GM12874 (cell line): ENCODE measurements at regions not wholly inside any gene's neighbourhood (a gene's known extent, or its start where the extent isn't known, plus 50 kb on each side); places are given as distances from the start of the nearest gene placed in this dataset.

Experiments
- CTCF ChIP-seq: IDR thresholded peaks from 2 replicates; pipeline ENCODE4 v1.5.1; 2011; ENCODE audit warnings: low read depth, mild to moderate bottlenecking, control low read depth, low read length, moderate library complexity; ENCODE audit not compliant: insufficient read depth

- TF ChIP-seq CTCF = no peak
Observed at GRCh38 chr1:232218955-232219865, 410.7 kb downstream of the SIPA1L2 start.

- no peak for TF ChIP-seq CTCF
Observed at GRCh38 chr1:232213928-232214327, 416.0 kb downstream of the SIPA1L2 start.

DNA sequence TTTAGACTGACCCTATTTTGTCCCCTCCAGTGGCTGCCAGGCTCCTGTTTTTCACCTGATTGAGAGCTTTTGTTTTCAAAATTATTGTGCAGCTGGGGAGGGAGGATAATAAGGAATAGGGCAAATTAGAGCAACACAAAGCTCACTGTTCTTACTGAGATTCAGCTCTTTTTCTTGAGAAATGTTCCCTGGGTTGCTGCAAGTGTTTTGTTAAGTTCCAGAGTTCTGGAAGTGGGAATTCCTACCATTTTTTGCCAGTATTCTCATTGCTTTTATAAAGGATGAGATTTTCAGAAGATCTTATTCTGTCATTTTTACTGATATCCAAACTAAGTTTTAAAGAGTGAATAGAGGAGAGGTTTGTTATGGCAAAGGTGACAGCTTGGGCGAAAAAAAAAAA lies 417.7 kb downstream of the SIPA1L2 start:
- TF ChIP-seq CTCF = no peak

DNA sequence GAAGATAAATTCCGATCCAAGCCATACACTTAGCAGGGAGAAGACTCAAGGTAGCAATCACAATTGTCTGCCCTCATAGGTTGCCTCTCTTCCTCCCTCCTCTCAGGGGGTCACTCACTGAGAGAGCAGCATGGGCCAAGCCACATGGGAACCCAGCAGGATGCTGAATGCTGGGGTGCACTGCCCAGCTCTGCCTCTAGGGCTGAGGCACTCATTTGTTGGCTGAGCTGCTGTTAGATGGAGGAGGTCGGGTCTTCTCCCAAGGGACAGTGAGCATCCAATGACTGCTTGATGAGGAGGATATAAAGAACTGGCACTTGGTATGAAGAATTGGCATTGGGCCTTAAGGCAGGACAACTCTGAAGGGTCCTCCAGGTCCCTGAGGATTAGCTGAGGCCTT lies 418.8 kb downstream of the SIPA1L2 start:
- TF ChIP-seq CTCF = peak; percentile 65

DNA sequence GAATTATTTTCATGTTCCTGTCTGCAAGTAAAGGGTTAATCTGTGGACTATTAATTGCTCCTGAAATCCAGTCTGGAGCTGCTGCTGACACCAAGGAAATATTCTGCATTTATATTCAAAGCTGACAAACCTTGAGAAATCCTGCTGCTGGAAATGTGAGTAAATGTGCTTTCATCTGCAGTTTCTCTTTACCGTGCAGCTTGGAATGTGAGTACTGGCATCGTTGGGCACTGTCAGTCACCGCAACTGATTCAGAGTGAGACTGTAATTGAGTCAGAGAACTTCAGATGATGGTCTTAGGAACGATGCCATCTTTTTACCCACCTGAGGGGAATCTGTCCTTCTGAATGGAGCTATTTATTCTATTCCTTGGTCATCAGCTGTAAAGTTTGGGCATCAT lies 420.6 kb downstream of the SIPA1L2 start:
- no peak for TF ChIP-seq CTCF

GRCh38 chr1:232207073-232207866 lies 422.7 kb downstream of the SIPA1L2 start:
- no peak for TF ChIP-seq CTCF

GRCh38 chr1:232204269-232204668 lies 425.7 kb downstream of the SIPA1L2 start:
- no peak for TF ChIP-seq CTCF
